Smooth muscle cell (in vitro differentiated cells): ENCODE measurements at regions not wholly inside any gene's neighbourhood (a gene's known extent, or its start where the extent isn't known, plus 50 kb on each side); places are given as distances from the start of the nearest gene placed in this dataset.

Experiments used
- DNase-seq: peaks from one replicate; lab custom pipeline; 2025; ENCODE audit not compliant: unreplicated experiment; lab: John Stamatoyannopoulos, UW
- H2AFZ ChIP-seq: fragments of 200-600 bp; sonication (generic); 2 replicates; pipeline ENCODE4 v1.6.0; 2016; ENCODE audit warnings: antibody characterized with exemption, low read depth, mild to moderate bottlenecking
- H3F3A ChIP-seq: fragments of 200-600 bp; sonication (generic); 2 replicates; pipeline ENCODE4 v1.6.0; 2017; ENCODE audit warnings: antibody characterized with exemption, low read depth
- H3K27ac ChIP-seq: fragments of 200-600 bp; sonication (generic); 2 replicates; pipeline ENCODE4 v1.5.1; 2016; ENCODE audit warnings: low read depth, mild to moderate bottlenecking
- H3K27me3 ChIP-seq: fragments of 200-600 bp; sonication (generic); 2 replicates; pipeline ENCODE4 v1.6.1; 2016; ENCODE audit warnings: low read depth, mild to moderate bottlenecking
- H3K36me3 ChIP-seq: fragments of 200-600 bp; sonication (generic); 2 replicates; pipeline ENCODE4 v1.5.1; 2016; ENCODE audit warnings: low read depth
- H3K4me1 ChIP-seq: fragments of 200-600 bp; sonication (generic); 2 replicates; pipeline ENCODE4 v1.5.1; 2016; ENCODE audit warnings: low read depth
- H3K4me2 ChIP-seq: fragments of 200-600 bp; sonication (generic); 2 replicates; pipeline ENCODE4 v1.6.0; 2016; ENCODE audit warnings: mild to moderate bottlenecking
- H3K4me3 ChIP-seq: fragments of 200-600 bp; sonication (generic); 2 replicates; pipeline ENCODE4 v1.5.1; 2016; ENCODE audit warnings: mild to moderate bottlenecking
- H3K79me2 ChIP-seq: fragments of 200-600 bp; sonication (generic); 2 replicates; pipeline ENCODE4 v1.6.0; 2016; ENCODE audit warnings: low read depth, mild to moderate bottlenecking
- H3K9ac ChIP-seq: fragments of 200-600 bp; sonication (generic); 2 replicates; pipeline ENCODE4 v1.6.0; 2016; ENCODE audit warnings: low read depth
- H3K9me3 ChIP-seq: fragments of 200-600 bp; sonication (generic); replicated peaks from 2 replicates; pipeline ENCODE4 v1.5.1; 2016; ENCODE audit warnings: low read depth
- H4K20me1 ChIP-seq: fragments of 200-600 bp; sonication (generic); 2 replicates; pipeline ENCODE4 v1.6.0; 2016; ENCODE audit warnings: low read depth
- WGBS: methylation state at CpG from one replicate; pipeline ENCODE4 v1.1.7; 2016; ENCODE audit warnings: low lambda C conversion rate; 5-methylcytosine and 5-hydroxymethylcytosine counted together
- TF ChIP-seq, protein P1 (sequence below): fragments of 200-600 bp; sonication (generic); IDR thresholded peaks from 2 replicates; pipeline ENCODE4 v1.5.1; 2017; ENCODE audit warnings: borderline replicate concordance, mild to moderate bottlenecking, antibody characterized with exemption; ENCODE audit not compliant: insufficient read depth, poor library complexity, severe bottlenecking

DNA sequence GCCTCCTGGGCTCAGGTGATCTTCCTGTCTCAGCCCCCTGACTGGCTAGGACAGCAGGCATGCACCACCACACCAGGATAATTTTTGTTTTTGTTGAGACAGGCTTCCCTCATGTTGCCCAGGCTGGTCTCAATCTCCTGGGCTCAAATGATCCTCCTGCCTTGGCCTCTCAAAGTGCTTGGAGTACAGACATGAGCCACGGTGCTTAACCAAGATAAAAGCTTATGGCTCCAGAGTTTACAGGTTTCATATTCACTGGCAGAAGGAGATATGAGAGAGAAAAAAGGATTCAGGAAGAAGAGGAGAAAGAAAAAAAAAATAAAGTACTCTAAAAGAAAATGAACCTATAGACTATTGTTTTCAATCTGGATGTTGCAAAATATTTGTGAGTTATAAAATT is 748.8 kb upstream of the NCAM2 start:
- TF ChIP-seq, protein P1, sequence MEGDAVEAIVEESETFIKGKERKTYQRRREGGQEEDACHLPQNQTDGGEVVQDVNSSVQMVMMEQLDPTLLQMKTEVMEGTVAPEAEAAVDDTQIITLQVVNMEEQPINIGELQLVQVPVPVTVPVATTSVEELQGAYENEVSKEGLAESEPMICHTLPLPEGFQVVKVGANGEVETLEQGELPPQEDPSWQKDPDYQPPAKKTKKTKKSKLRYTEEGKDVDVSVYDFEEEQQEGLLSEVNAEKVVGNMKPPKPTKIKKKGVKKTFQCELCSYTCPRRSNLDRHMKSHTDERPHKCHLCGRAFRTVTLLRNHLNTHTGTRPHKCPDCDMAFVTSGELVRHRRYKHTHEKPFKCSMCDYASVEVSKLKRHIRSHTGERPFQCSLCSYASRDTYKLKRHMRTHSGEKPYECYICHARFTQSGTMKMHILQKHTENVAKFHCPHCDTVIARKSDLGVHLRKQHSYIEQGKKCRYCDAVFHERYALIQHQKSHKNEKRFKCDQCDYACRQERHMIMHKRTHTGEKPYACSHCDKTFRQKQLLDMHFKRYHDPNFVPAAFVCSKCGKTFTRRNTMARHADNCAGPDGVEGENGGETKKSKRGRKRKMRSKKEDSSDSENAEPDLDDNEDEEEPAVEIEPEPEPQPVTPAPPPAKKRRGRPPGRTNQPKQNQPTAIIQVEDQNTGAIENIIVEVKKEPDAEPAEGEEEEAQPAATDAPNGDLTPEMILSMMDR, result no peak
- H3K27ac ChIP-seq, result no peak overlapping the region
- H3K9ac ChIP-seq, result no peak overlapping the region
- H2AFZ ChIP-seq, result no peak overlapping the region
- no peak overlapping the region for H3K4me2 ChIP-seq
- 94% methylated on average over 1 of the region's 1 CpG for WGBS
- H3K27me3 ChIP-seq, result no peaks in the 10 kb centered on the region
- DNase-seq, result no peak
- no peaks in the 10 kb centered on the region for H3K79me2 ChIP-seq
- no peaks in the 10 kb centered on the region for H4K20me1 ChIP-seq
- no peaks in the 10 kb centered on the region for H3K9me3 ChIP-seq
- no peaks in the 10 kb centered on the region for H3K4me1 ChIP-seq
- no peak overlapping the region for H3K4me3 ChIP-seq
- no peaks in the 10 kb centered on the region for H3K36me3 ChIP-seq
- H3F3A ChIP-seq, result no peaks in the 10 kb centered on the region

DNA sequence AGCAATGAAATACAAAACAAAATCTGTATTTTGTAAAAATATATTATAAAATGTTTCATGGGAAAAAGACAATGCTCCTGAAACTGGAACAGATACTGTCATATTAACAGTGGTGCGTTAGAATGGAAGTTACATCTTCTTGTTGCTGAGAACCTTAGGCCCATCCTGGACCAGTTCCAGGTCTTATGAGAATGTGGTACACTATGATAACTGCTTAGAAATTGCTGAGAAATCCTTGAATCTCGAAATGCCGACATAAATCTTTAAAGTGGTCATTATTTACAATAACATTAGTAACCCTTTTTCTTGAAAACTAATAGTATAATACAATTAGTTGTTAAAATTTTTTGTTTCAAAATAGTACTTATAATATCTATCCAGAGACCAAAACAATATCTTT is 747.9 kb upstream of the NCAM2 start:
- Histone ChIP-seq H3K4me1 (no peaks in the 10 kb centered on the region), H3K4me3 (no peak overlapping the region), H2AFZ (no peak overlapping the region), H3F3A (no peaks in the 10 kb centered on the region), H3K9me3 (no peaks in the 10 kb centered on the region), H3K36me3 (no peaks in the 10 kb centered on the region), H3K4me2 (no peak overlapping the region), H3K9ac (no peak overlapping the region), H3K27me3 (no peaks in the 10 kb centered on the region), H3K27ac (no peak overlapping the region), H4K20me1 (no peaks in the 10 kb centered on the region), H3K79me2 (no peaks in the 10 kb centered on the region)
- 47% methylated on average over 3 of the region's 3 CpGs for WGBS
- TF ChIP-seq, protein P1, result no peak
- no peak for DNase-seq

DNA sequence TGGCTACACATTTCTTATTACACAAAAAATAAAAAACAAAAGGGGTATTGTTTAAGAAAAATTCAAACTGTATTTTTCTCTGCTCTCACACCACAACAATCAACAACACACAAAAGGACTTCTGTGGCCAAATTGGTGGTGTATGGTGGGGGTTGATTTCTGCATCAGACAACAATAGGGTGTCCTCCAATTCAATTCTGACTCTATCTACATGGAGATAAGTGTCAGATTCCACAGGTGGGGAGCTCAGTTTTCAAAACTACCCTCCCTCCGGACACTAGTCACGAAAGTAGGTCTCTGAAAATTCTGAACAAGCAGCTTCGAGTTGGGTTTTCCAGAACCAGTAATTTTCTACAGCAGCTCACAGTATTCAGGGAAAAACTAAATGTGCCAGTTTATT is 744.9 kb upstream of the NCAM2 start:
- no peaks in the 10 kb centered on the region for H4K20me1 ChIP-seq
- 92% methylated on average over 3 of the region's 3 CpGs for WGBS
- H3K4me2 ChIP-seq, result no peak overlapping the region

DNA sequence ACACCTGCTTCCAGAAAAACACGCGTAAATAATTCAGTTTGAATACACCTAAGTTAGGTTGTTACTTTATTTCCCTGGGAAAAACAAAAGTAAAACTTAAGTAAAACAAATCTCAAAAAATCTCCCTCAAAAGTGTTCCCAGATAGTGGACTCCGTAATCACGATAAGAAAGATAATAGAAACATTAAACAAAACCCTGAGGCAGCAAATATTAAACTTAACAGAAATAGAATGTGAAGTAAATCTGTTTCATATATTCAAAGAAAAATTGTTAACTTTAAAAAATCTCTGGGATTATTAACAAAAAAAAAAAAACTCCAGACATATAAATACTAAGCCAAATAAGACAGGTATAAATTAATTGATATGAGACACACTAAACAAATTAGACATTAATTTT is 743.2 kb upstream of the NCAM2 start:
- H3K9ac ChIP-seq, result no peak overlapping the region
- DNase-seq, result no peak
- H3K36me3 ChIP-seq, result no peaks in the 10 kb centered on the region
- no peak overlapping the region for H3K4me2 ChIP-seq
- H3K79me2 ChIP-seq, result no peaks in the 10 kb centered on the region
- no peaks in the 10 kb centered on the region for H3K9me3 ChIP-seq
- no peak overlapping the region for H3K4me3 ChIP-seq
- H3F3A ChIP-seq, result no peaks in the 10 kb centered on the region
- H3K27me3 ChIP-seq, result no peaks in the 10 kb centered on the region
- H3K27ac ChIP-seq, result no peak overlapping the region
- no peaks in the 10 kb centered on the region for H3K4me1 ChIP-seq
- 94% methylated on average over 4 of the region's 4 CpGs for WGBS
- TF ChIP-seq, protein P1, result no peak
- H2AFZ ChIP-seq, result no peak overlapping the region
- no peaks in the 10 kb centered on the region for H4K20me1 ChIP-seq

More for the DNA sequence above, 744.9 kb upstream of the NCAM2 start:
- Histone ChIP-seq H3K27me3 (no peaks in the 10 kb centered on the region), H3K9ac (no peak overlapping the region), H3K9me3 (no peaks in the 10 kb centered on the region), H3K4me1 (no peaks in the 10 kb centered on the region), H3F3A (no peaks in the 10 kb centered on the region), H2AFZ (no peak overlapping the region), H3K36me3 (no peaks in the 10 kb centered on the region), H3K4me3 (no peak overlapping the region), H3K79me2 (no peaks in the 10 kb centered on the region), H3K27ac (no peak overlapping the region)
- no peak for DNase-seq
- TF ChIP-seq, protein P1, result no peak
